ENCODE measurements at regions not wholly inside any gene's neighbourhood (a gene's known extent, or its start where the extent isn't known, plus 50 kb on each side); places are given as distances from the start of the nearest gene placed in this dataset.
"Not testable (repeated sequence)": the region's sequence is repeated elsewhere in the genome, so short reads cannot be mapped to it uniquely, and the experiment has no call there.

DNA sequence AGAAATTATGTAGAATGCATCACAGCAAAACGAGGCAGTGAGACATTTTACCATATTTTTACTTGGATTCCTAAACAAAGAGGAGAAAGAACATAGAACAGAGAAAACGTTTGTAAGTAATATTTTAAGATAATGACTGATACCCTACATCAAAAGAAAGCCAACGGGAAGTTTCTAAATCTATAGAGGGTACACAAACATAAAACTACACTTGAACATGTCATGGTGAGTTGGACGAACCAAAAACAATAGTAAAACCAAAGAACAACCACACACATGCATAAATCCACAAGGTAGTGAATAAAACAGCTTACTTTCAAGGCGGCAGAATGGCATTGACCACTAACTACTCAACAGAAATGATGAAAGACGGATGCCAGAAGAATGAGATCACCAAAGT lies 209.7 kb upstream of the NOTCH2NLA start:
- not testable (repeated sequence) for TF ChIP-seq ZFX (IDR thresholded peaks at IDR 0.05; ENCODE audit: borderline replicate concordance)
- TF ChIP-seq, protein P1, sequence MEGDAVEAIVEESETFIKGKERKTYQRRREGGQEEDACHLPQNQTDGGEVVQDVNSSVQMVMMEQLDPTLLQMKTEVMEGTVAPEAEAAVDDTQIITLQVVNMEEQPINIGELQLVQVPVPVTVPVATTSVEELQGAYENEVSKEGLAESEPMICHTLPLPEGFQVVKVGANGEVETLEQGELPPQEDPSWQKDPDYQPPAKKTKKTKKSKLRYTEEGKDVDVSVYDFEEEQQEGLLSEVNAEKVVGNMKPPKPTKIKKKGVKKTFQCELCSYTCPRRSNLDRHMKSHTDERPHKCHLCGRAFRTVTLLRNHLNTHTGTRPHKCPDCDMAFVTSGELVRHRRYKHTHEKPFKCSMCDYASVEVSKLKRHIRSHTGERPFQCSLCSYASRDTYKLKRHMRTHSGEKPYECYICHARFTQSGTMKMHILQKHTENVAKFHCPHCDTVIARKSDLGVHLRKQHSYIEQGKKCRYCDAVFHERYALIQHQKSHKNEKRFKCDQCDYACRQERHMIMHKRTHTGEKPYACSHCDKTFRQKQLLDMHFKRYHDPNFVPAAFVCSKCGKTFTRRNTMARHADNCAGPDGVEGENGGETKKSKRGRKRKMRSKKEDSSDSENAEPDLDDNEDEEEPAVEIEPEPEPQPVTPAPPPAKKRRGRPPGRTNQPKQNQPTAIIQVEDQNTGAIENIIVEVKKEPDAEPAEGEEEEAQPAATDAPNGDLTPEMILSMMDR (IDR thresholded peaks at IDR 0.05), result not testable (repeated sequence)
